B cell (primary cell): ENCODE measurements at regions not wholly inside any gene's neighbourhood (a gene's known extent, or its start where the extent isn't known, plus 50 kb on each side); places are given as distances from the start of the nearest gene placed in this dataset.

ENCODE experiments used
- ATAC-seq: fragments of 200-7000 bp; cut with Tn5 transposase; one replicate; pipeline ENCODE4 v1.10.0; 2021; ENCODE audit warnings: low read depth, mild to moderate bottlenecking, moderate number of reproducible peaks, moderate library complexity
- CTCF ChIA-PET: fragments of 350-600 bp; sonication (Branson Sonifier 250); formaldehyde crosslinking; loops from one replicate; lab custom pipeline; 2021; ENCODE audit warnings: antibody characterized with exemption, inconsistent platforms; lab: Charles Lee
- POLR2A ChIA-PET: fragments of 350-600 bp; sonication (Branson Sonifier 250); formaldehyde crosslinking; loops from one replicate; lab custom pipeline; 2021; ENCODE audit warnings: antibody characterized with exemption; lab: Charles Lee
- DNase-seq: peaks from one replicate; pipeline ENCODE4 v3.0.0; 2013
- H2AFZ ChIP-seq: 2 replicates; pipeline ENCODE4 v1.6.1; 2012; ENCODE audit warnings: mild to moderate bottlenecking, low read depth, low read length; ENCODE audit not compliant: insufficient read depth, poor library complexity, severe bottlenecking
- H3K27ac ChIP-seq, 2 donors: 1 replicate in 1 of 2; 2 replicates in 1 of 2; pipeline ENCODE4 v1.5.1; 2012 to 2013; ENCODE audit warnings: low read length in 2 of 2, mild to moderate bottlenecking in 2 of 2, moderate library complexity in 1 of 2
- H3K27me3 ChIP-seq, 4 experiments: fragments of 200-600 bp in 1 of 4; sonication (generic) in 1 of 4; replicated peaks in 1 of 4; 1 replicate in 2 of 4; 2 replicates in 2 of 4; pipeline versions ENCODE4 v1.6.1 to v1.7.0; 2013 to 2016; ENCODE audit warnings: low read length in 3 of 4, mild to moderate bottlenecking in 2 of 4, mixed read lengths in 1 of 4, moderate library complexity in 1 of 4; ENCODE audit not compliant: insufficient read depth in 4 of 4, control insufficient read depth in 3 of 4; ENCODE audit errors: control extremely low read depth in 1 of 4
- H3K36me3 ChIP-seq, 2 experiments: replicated peaks in 1 of 2; 1 replicate in 1 of 2; 2 replicates in 1 of 2; pipeline versions ENCODE4 v1.6.1 to v1.7.1; 2013; ENCODE audit warnings: low read length in 1 of 2; ENCODE audit not compliant: insufficient read depth in 2 of 2, control insufficient read depth in 1 of 2; ENCODE audit errors: control extremely low read depth in 1 of 2, extremely low read depth in 1 of 2
- H3K4me1 ChIP-seq, 2 donors: fragments of 200-600 bp in 1 of 2; sonication (generic) in 1 of 2; 1 replicate in 1 of 2; 2 replicates in 1 of 2; pipeline versions ENCODE4 v1.5.1 to v1.6.1; 2013 to 2017; ENCODE audit warnings: low read length in 2 of 2; ENCODE audit not compliant: control insufficient read depth in 2 of 2, insufficient read depth in 2 of 2
- H3K4me2 ChIP-seq: replicated peaks from 2 replicates; pipeline ENCODE3; 2012; ENCODE audit warnings: mild to moderate bottlenecking, low read depth, low read length; ENCODE audit not compliant: poor library complexity, severe bottlenecking
- H3K4me3 ChIP-seq, 5 experiments: fragments of 200-600 bp in 1 of 5; sonication (generic) in 1 of 5; 1 replicate in 3 of 5; 2 replicates in 2 of 5; pipeline versions ENCODE4 v1.5.1 to v1.7.0; 2011 to 2016; ENCODE audit warnings: low read length in 4 of 5, mild to moderate bottlenecking in 4 of 5, low read depth in 2 of 5, control low read depth in 1 of 5, moderate library complexity in 1 of 5; ENCODE audit not compliant: insufficient read depth in 1 of 5; ENCODE audit errors: control extremely low read depth in 1 of 5, extremely low read depth in 1 of 5
- H3K79me2 ChIP-seq: fragments of 200-600 bp; sonication (generic); one replicate; pipeline ENCODE4 v1.6.0; 2016; ENCODE audit warnings: low read length; ENCODE audit not compliant: control insufficient read depth, insufficient read depth
- H3K9ac ChIP-seq: fragments of 200-600 bp; sonication (generic); 2 replicates; pipeline ENCODE4 v1.6.1; 2017; ENCODE audit warnings: mild to moderate bottlenecking, low read length, moderate library complexity
- H3K9me3 ChIP-seq, 3 donors: one replicate each; pipeline versions ENCODE4 v1.6.1 to v1.7.1; 2013; ENCODE audit warnings: low read length in 2 of 3; ENCODE audit not compliant: control insufficient read depth in 2 of 3, insufficient read depth in 1 of 3; ENCODE audit errors: control extremely low read depth in 1 of 3
- H4K20me1 ChIP-seq: 2 replicates; pipeline ENCODE4 v1.6.0; 2012; ENCODE audit warnings: mild to moderate bottlenecking, low read length; ENCODE audit not compliant: insufficient read depth, control insufficient read depth, poor library complexity, severe bottlenecking
- H3K27ac Mint-ChIP-seq: one replicate; pipeline ENCODE4 v1.8.0; 2021; ENCODE audit warnings: mixed read lengths
- H3K27me3 Mint-ChIP-seq: one replicate; pipeline ENCODE4 v1.8.0; 2021; ENCODE audit warnings: mixed read lengths
- H3K4me1 Mint-ChIP-seq: one replicate; pipeline ENCODE4 v1.8.0; 2021; ENCODE audit warnings: mixed read lengths
- H3K4me3 Mint-ChIP-seq: one replicate; pipeline ENCODE4 v1.8.0; 2021; ENCODE audit warnings: mixed read lengths
- H3K9me3 Mint-ChIP-seq: one replicate; pipeline ENCODE4 v1.8.0; 2022; ENCODE audit warnings: mixed read lengths; ENCODE audit not compliant: insufficient read depth
- CTCF ChIP-seq: fragments of 200-600 bp; IDR thresholded peaks from one replicate; pipeline ENCODE4 v1.8.0; 2022; ENCODE audit warnings: antibody characterized with exemption, mild to moderate bottlenecking
- EZH2 ChIP-seq: IDR thresholded peaks from 2 replicates; pipeline ENCODE4 v1.6.1; 2012; ENCODE audit warnings: borderline replicate concordance, low read depth, mild to moderate bottlenecking, moderate library complexity, low read length; ENCODE audit not compliant: insufficient read depth, poor library complexity, severe bottlenecking
- WGBS: methylation state at CpG from one replicate; pipeline ENCODE4 v1.1.5; 2013; ENCODE audit warnings: missing lambda C conversion rate; ENCODE audit not compliant: insufficient coverage; 5-methylcytosine and 5-hydroxymethylcytosine counted together
- intact Hi-C: fragments of 100-400 bp; cut with micrococcal nuclease; formaldehyde crosslinking; loops from one replicate; pipeline ENCODE4 v1.10.0; 2022

DNA sequence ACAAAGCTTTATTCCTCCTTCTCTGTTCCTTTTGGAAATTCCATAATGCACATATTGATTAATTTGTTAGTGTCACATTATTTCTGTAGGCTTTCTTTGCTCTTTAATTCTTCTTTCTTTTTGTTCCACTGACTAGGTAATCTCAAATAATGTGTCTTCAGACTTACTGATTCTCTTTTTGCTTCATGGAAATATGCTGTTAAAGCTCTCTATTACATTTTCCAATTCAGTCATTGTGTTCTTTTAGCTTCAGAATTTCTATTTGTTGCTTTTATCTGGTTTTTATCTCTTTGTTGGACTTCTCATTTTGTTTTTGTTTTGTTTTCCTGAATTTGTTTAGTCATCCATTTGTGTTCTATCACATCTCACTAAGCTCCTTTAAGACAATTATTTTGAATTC, 147.0 kb upstream of the EOMES start:
- no peak overlapping the region for H3K4me3 ChIP-seq
- ChIA-PET POLR2A (no interaction called here), CTCF (no interaction called here)
- no peaks in the 10 kb centered on the region for H3K79me2 ChIP-seq
- no peaks in the 10 kb centered on the region for H3K4me1 ChIP-seq
- no peak overlapping the region for H3K27ac Mint-ChIP-seq
- H2AFZ ChIP-seq = no peak overlapping the region
- intact Hi-C loops = no loop called here
- H3K4me3 Mint-ChIP-seq = no peak overlapping the region
- no peak overlapping the region for H3K4me2 ChIP-seq
- ATAC-seq = no peak
- H3K4me1 Mint-ChIP-seq = no peaks in the 10 kb centered on the region
- no peak overlapping the region for H3K9ac ChIP-seq
- no peak overlapping the region for H3K27ac ChIP-seq
- DNase-seq = no peak
- H3K9me3 Mint-ChIP-seq = peaks cover 16% of the 10 kb centered on the region
- H3K27me3 Mint-ChIP-seq = peaks cover 4% of the 10 kb centered on the region
- H4K20me1 ChIP-seq = no peaks in the 10 kb centered on the region
- TF ChIP-seq EZH2 = no peak
- TF ChIP-seq CTCF = no peak
- H3K36me3 ChIP-seq = no peaks in the 10 kb centered on the region
- H3K27me3 ChIP-seq = no peaks in the 10 kb centered on the region
- peaks cover 5 to 19% (median 5%) of the 10 kb centered on the region in 3 donors for H3K9me3 ChIP-seq

DNA sequence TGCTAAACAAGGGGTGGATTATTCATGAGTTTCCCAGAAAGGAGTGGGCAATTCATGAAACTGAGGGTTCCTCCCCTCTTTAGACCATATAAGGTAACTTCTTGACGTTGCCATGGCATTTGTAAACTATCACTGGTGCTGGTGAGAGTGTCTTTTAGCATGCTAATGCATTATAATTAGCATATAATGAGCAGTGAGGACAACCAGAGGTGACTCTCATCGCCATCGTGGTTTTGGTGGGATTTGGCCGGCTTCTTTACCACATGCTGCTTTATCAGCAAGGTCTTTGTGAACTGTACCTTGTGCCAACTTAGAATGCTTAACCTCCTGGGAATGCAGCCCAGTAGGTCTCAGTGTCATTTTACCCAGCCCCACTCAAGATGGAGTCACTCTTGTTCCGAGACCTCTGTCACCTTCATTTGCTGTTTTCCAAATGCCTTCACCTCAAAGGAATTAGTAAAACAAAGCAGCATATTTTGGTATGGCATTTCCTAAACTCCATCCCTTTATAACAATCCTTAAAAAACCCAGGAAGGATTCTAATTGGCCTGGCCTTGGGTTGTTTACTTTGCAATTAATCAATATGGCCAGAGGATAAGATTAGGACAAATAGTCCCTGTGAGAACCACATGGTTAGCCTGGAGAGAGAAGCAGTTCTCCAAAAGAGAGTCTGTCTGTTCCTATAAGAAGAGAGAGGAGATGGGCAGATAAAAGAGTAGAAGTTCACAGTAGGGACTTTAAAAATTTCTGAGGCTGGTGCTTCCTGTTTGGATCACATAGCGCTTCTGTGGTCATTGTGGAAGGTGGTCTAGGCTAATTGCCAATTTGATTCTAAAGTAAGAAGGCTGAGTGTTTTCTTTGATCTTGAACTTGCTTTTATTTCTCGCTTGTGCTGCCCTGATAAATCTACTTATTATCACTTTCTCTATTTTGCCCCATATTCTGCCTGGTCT, 155.2 kb upstream of the EOMES start:
- Histone ChIP-seq H3K4me2 (peak overlapping the region; percentile 3), H3K9ac (no peak overlapping the region), H3K79me2 (no peaks in the 10 kb centered on the region), H3K27ac (no peak overlapping the region), H2AFZ (peak overlapping the region; percentile 43), H3K27me3 (no peaks in the 10 kb centered on the region), H3K36me3 (no peaks in the 10 kb centered on the region), H3K4me1 (peaks cover 23 to 33% of the 10 kb centered on the region in 2 donors), H3K4me3 (no peak overlapping the region), H4K20me1 (no peaks in the 10 kb centered on the region), H3K9me3 (no peaks in the 10 kb centered on the region)
- no peak for TF ChIP-seq EZH2
- TF ChIP-seq CTCF = no peak
- no peak overlapping the region for H3K27ac Mint-ChIP-seq
- H3K27me3 Mint-ChIP-seq = peaks cover 4% of the 10 kb centered on the region
- H3K9me3 Mint-ChIP-seq = no peaks in the 10 kb centered on the region
- ChIA-PET CTCF (no interaction called here), POLR2A (no interaction called here)
- DNase-seq = no peak
- peaks cover 32% of the 10 kb centered on the region for H3K4me1 Mint-ChIP-seq
- WGBS = 100% methylated on average over 2 of the region's 7 CpGs
- ATAC-seq = no peak
- no peak overlapping the region for H3K4me3 Mint-ChIP-seq
- intact Hi-C loops = no loop called here
